ENCODE measurements at regions not wholly inside any gene's neighbourhood (a gene's known extent, or its start where the extent isn't known, plus 50 kb on each side); places are given as distances from the start of the nearest gene placed in this dataset.
"Not testable (repeated sequence)": the region's sequence is repeated elsewhere in the genome, so short reads cannot be mapped to it uniquely, and the experiment has no call there.

DNA sequence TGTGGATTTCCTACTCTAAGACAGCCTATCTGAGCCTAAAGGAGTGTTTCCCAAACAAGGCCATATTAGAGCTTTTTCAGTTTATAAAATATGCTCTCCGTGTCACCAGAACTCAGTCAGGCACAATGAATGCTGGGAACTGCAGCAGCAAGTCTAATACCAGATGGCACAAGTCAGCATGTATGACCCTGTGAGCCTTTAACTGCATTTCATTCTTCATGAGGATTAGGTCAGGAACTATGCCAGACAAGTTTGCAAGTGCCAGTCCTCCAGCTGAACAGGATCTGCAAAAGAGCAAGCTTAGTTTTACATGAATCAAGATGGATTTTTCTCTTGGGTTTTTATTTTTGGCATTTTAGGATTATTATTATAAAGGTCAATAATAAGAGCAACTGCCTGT, 66.7 kb upstream of the SAMD5 start:
- Mint-ChIP-seq H3K27me3 (peaks cover 13% of the 10 kb centered on the region), H3K36me3 (peaks cover 2% of the 10 kb centered on the region), H3K27ac (no peak overlapping the region), H3K4me1 (no peaks in the 10 kb centered on the region), H3K4me3 (no peak overlapping the region), H3K9me3 (no peaks in the 10 kb centered on the region)

DNA sequence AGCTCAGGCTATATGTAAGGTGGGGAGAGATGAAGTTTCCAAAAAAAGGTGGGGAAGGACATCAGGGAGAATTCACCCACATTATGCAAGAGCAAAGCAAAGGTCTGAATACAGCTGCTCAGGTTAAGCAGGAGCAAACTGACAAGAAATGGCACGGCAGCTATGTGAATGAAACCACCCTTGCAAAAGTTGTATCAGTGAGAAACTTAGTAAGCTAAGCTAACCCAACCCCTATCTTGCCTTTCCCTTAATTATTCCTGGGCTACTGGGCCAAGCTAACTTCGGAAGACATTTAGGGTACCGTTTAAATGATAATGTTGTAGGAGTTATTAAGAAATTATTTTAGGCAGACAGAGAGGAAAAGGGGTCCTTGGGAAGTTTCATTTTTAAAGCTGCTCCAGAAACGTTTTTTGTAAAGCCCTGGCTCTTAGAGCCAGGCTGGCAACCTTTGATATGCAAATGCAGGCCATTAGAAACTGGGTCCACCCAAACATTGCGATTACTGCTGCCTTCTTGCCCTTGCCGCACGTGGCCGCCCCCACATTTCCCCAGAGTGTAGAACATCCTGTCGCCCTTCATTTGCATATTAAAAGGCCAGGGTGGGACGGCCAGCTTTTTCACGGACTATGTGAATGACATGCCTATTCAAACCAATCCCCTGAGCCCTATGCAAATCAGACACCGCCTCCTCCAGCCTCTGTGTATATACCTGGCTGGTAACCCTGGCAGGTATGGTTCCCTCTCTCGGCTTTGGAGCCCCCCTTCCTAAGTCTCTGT, 60.5 kb upstream of the SAMD5 start:
- H3K4me3 Mint-ChIP-seq = peak overlapping the region in 3 of 4 donors; percentile 18 to 77 (median 54)
- H3K4me1 Mint-ChIP-seq = peaks cover 12 to 18% (median 13%) of the 10 kb centered on the region in 3 donors
- peaks cover 9% of the 10 kb centered on the region for H3K27me3 Mint-ChIP-seq
- no peaks in the 10 kb centered on the region for H3K9me3 Mint-ChIP-seq
- H3K27ac Mint-ChIP-seq = peak overlapping the region in 1 of 3 donors; percentile 51
- peaks cover 2% of the 10 kb centered on the region for H3K36me3 Mint-ChIP-seq

GRCh38 chr6:147448775-147449174, 59.7 kb upstream of the SAMD5 start:
- Mint-ChIP-seq H3K9me3 (no peaks in the 10 kb centered on the region), H3K27me3 (peaks cover 5% of the 10 kb centered on the region), H3K4me1 (peaks cover 12 to 18% (median 13%) of the 10 kb centered on the region in 3 donors), H3K27ac (peak overlapping the region in 1 of 3 donors; percentile 51), H3K36me3 (peaks cover 2% of the 10 kb centered on the region), H3K4me3 (peak overlapping the region in 2 of 4 donors; percentile 53 to 77)

- H3K27me3 Mint-ChIP-seq = peaks cover 5% of the 10 kb centered on the region
- H3K27ac Mint-ChIP-seq = no peak overlapping the region
- no peaks in the 10 kb centered on the region for H3K9me3 Mint-ChIP-seq
- peaks cover 12 to 18% (median 13%) of the 10 kb centered on the region in 3 donors for H3K4me1 Mint-ChIP-seq
- peaks cover 2% of the 10 kb centered on the region for H3K36me3 Mint-ChIP-seq
- no peak overlapping the region for H3K4me3 Mint-ChIP-seq
Observed at GRCh38 chr6:147449405-147450161, 58.9 kb upstream of the SAMD5 start.

- Mint-ChIP-seq H3K36me3 (peaks cover 2% of the 10 kb centered on the region), H3K9me3 (peaks cover 0 to 2% (median 0%) of the 10 kb centered on the region in 3 donors), H3K27me3 (peaks cover 5% of the 10 kb centered on the region), H3K27ac (no peak overlapping the region), H3K4me1 (peaks cover 3 to 4% (median 3%) of the 10 kb centered on the region in 3 donors), H3K4me3 (no peak overlapping the region)
Observed at GRCh38 chr6:147453361-147453760, 55.1 kb upstream of the SAMD5 start.

- H3K4me1 Mint-ChIP-seq, H3K27ac Mint-ChIP-seq, H3K9me3 Mint-ChIP-seq, H3K36me3 Mint-ChIP-seq, H3K27me3 Mint-ChIP-seq, H3K4me3 Mint-ChIP-seq: not testable (repeated sequence)
Observed at GRCh38 chr6:147454862-147455261, 53.6 kb upstream of the SAMD5 start.

Measured in IgD-negative memory B cell (primary cell).